Body of pancreas (tissue), 4 donors: ENCODE measurements at regions not wholly inside any gene's neighbourhood (a gene's known extent, or its start where the extent isn't known, plus 50 kb on each side); places are given as distances from the start of the nearest gene placed in this dataset.
"Not testable (repeated sequence)": the region's sequence is repeated elsewhere in the genome, so short reads cannot be mapped to it uniquely, and the experiment has no call there.

Source experiments
- ATAC-seq: fragments of 150-250 bp; one replicate; pipeline ENCODE4 v1.9.1; 2016
- DNase-seq, 4 donors: peaks; one replicate each; pipeline ENCODE4 v3.0.0-alpha.2; 2019
- H3K27ac ChIP-seq, 4 donors: fragments of 200-600 bp; sonication (generic); 1 replicate in 3 of 4; 2 replicates in 1 of 4; pipeline versions ENCODE4 v1.5.1 to v1.6.1; 2016 to 2019; ENCODE audit warnings: mild to moderate bottlenecking in 1 of 4, mixed read lengths in 1 of 4, moderate library complexity in 1 of 4
- H3K27me3 ChIP-seq, 2 donors: fragments of 200-600 bp; sonication (generic); one replicate each; pipeline ENCODE4 v1.6.0; 2016; ENCODE audit warnings: mild to moderate bottlenecking in 1 of 2
- H3K36me3 ChIP-seq, 2 donors: fragments of 200-600 bp; sonication (generic); replicated peaks in 1 of 2; 2 replicates each; pipeline ENCODE4 v1.5.1; 2016; ENCODE audit warnings: low read depth in 2 of 2; ENCODE audit not compliant: insufficient read depth in 1 of 2
- H3K4me1 ChIP-seq: fragments of 200-600 bp; sonication (generic); one replicate; pipeline ENCODE4 v1.6.0; 2016
- H3K4me3 ChIP-seq, 2 donors: fragments of 200-600 bp; sonication (generic); 1 replicate in 1 of 2; 2 replicates in 1 of 2; pipeline ENCODE4 v1.5.1; 2016 to 2019
- H3K9me3 ChIP-seq, 3 donors: fragments of 200-600 bp; sonication (generic); 1 replicate in 2 of 3; 2 replicates in 1 of 3; pipeline ENCODE4 v1.5.1; 2016
- POLR2A ChIP-seq, 3 donors: fragments of 450-650 bp; IDR thresholded peaks; one replicate each; pipeline ENCODE4 v1.6.1; 2016; ENCODE audit warnings: antibody characterized with exemption in 3 of 3, mild to moderate bottlenecking in 2 of 3
- WGBS, 2 donors: methylation state at CpG; one replicate each; pipeline ENCODE4 v1.1.5; 2017; 5-methylcytosine and 5-hydroxymethylcytosine counted together
- intact Hi-C: fragments of 100-400 bp; cut with DNase I; formaldehyde crosslinking; loops from one replicate; pipeline ENCODE4 v1.15.1; 2023
- TF ChIP-seq, protein P1 (sequence below), 7 experiments: fragments of 450-650 bp in 4 of 7; fragments of 200-600 bp in 3 of 7; sonication (generic) in 3 of 7; IDR thresholded peaks; one replicate each; pipeline ENCODE4 v1.5.1; 2016 to 2019; ENCODE audit warnings: antibody characterized with exemption in 7 of 7

DNA sequence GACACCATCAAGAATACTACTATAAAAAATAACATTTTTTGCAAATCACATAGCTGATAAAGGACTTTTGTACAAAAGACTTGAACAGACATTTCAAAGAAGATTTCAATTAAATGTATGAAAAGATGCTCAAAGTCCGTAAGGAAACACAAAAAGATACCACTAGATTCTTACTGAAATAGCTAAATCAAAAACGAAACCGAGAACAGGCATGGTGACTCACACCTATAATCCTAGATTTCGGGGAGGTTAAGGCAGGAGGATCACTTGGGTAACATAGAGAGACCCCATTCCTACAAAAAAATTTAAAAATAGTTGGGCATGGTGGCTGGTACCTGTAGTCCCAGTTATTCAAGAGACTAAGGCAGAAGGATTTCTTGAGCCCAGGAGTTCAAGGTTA lies 520.2 kb upstream of the GRM3 start:
- 65 to 70% methylated on average over 4 of the region's 4 CpGs for WGBS, 2 donors
- H3K4me3 ChIP-seq = no peak overlapping the region
- no peaks in the 10 kb centered on the region for H3K36me3 ChIP-seq
- intact Hi-C loops = no loop called here
- H3K4me1 ChIP-seq = no peaks in the 10 kb centered on the region
- no peaks in the 10 kb centered on the region for H3K27me3 ChIP-seq
- no peak for TF ChIP-seq POLR2A (IDR thresholded peaks at IDR 0.05)
- TF ChIP-seq, protein P1, sequence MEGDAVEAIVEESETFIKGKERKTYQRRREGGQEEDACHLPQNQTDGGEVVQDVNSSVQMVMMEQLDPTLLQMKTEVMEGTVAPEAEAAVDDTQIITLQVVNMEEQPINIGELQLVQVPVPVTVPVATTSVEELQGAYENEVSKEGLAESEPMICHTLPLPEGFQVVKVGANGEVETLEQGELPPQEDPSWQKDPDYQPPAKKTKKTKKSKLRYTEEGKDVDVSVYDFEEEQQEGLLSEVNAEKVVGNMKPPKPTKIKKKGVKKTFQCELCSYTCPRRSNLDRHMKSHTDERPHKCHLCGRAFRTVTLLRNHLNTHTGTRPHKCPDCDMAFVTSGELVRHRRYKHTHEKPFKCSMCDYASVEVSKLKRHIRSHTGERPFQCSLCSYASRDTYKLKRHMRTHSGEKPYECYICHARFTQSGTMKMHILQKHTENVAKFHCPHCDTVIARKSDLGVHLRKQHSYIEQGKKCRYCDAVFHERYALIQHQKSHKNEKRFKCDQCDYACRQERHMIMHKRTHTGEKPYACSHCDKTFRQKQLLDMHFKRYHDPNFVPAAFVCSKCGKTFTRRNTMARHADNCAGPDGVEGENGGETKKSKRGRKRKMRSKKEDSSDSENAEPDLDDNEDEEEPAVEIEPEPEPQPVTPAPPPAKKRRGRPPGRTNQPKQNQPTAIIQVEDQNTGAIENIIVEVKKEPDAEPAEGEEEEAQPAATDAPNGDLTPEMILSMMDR (IDR thresholded peaks at IDR 0.05) = no peak
- DNase-seq (no peak), ATAC-seq (no peak)
- H3K9me3 ChIP-seq = no peaks in the 10 kb centered on the region
- H3K27ac ChIP-seq = no peak overlapping the region

DNA sequence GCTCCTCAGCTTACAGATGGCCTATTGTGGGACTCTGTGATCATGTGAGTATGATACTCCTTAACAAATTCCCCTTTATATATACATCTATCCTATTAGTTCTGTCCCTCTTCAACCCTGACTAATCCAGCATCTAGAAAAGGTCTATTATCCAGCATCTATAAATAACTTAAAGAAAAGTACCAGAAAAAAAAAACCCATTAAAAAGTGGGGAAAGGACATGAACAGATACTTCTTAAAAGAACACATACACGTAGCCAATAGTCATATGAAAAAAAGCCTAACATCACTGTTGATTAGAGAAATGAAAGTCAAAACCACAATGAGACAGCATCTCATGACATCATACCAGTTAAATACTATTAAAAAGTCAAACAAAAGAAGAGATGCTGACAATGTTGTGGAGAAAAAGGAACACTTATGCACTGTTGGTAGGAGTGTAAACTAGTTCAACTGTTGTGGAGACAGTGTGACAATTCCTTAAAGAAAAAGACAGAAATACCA lies 549.5 kb upstream of the GRM3 start:
- Histone ChIP-seq H3K36me3 (no peaks in the 10 kb centered on the region), H3K4me1 (no peaks in the 10 kb centered on the region), H3K27me3 (no peaks in the 10 kb centered on the region), H3K9me3 (no peaks in the 10 kb centered on the region), H3K27ac (no peak overlapping the region), H3K4me3 (no peak overlapping the region)
- TF ChIP-seq, protein P1 (IDR thresholded peaks at IDR 0.05) = no peak
- no peak for TF ChIP-seq POLR2A (IDR thresholded peaks at IDR 0.05)
- 23 to 37% methylated on average over 1 of the region's 1 CpG for WGBS, 2 donors
- intact Hi-C loops = no loop called here
- DNase-seq (no peak), ATAC-seq (no peak)

DNA sequence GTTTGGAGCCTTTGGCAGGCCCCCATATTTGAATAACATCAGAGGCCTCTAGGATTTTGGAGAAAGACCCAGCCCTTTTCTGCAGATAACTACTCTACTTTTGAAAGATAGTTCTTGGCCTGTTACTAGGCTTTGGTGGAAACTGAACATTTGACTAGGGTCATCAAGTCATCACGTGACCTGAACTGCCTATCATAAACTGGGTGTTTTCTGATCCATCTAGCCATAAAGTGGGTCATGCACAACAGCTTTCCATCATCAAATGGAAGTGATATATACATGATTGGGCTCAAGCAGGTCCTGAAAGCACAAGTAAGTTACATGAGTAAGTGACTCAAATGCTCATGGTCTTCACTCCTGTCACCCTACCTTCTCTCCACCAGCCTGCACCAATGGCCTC lies 552.3 kb upstream of the GRM3 start:
- intact Hi-C loops = no loop called here

DNA sequence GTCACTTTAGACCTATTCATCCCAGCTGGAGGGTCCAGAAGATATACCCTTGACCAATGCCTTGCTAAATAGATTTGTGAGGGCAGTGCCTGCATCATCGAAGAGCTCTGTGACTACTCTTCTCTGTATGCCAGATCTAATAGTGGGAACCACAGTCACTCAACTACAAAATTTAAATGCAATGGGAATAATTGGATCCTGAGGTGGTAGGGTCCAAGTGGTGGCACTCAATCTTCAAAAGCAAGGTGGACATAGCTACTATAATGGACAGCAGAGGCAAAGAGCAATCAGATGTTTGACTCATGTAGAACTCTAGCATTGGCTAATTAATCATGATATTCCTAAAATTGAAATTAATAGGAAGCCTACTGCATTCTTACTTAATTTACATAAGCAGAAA lies 554.3 kb upstream of the GRM3 start:
- Histone ChIP-seq H3K4me3 (no peak overlapping the region), H3K9me3 (no peaks in the 10 kb centered on the region), H3K27ac (no peak overlapping the region), H3K27me3 (no peaks in the 10 kb centered on the region), H3K4me1 (no peaks in the 10 kb centered on the region), H3K36me3 (no peaks in the 10 kb centered on the region)
- intact Hi-C loops = no loop called here
- ATAC-seq (no peak), DNase-seq (no peak)
- 60 to 79% methylated on average over 1 of the region's 1 CpG for WGBS, 2 donors
- TF ChIP-seq POLR2A (IDR thresholded peaks at IDR 0.05) = no peak
- TF ChIP-seq, protein P1 (IDR thresholded peaks at IDR 0.05) = no peak

More for the DNA sequence above, 552.3 kb upstream of the GRM3 start:
- H3K27ac ChIP-seq = no peak overlapping the region
- no peaks in the 10 kb centered on the region for H3K36me3 ChIP-seq
- DNase-seq (no peak), ATAC-seq (no peak)
- TF ChIP-seq, protein P1 (IDR thresholded peaks at IDR 0.05) = no peak
- no peak for TF ChIP-seq POLR2A (IDR thresholded peaks at IDR 0.05)
- H3K27me3 ChIP-seq = no peaks in the 10 kb centered on the region
- no peak overlapping the region for H3K4me3 ChIP-seq
- H3K4me1 ChIP-seq = no peaks in the 10 kb centered on the region
- WGBS, 2 donors = 27 to 33% methylated on average over 1 of the region's 1 CpG
- H3K9me3 ChIP-seq = no peaks in the 10 kb centered on the region

DNA sequence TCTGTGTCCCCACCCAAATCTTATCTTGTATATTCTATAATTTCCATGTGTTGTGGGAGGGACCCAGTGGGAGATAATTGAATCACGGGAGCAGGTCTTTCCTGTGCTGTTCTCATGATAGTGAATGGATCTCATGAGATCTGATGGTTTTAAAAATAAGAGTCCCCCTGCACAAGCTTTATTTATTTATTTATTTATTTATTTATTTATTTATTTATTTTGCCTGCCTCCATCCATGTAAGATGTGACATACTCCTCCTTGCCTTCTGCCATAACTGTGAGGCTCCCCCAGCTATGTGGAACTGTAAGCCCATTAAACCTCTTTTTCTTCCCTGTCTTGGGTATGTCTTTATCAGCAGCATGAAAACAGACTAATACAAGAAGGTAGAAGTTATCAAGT lies 579.1 kb upstream of the GRM3 start:
- H3K4me3 ChIP-seq, H3K27ac ChIP-seq, DNase-seq, H3K36me3 ChIP-seq, ATAC-seq, H3K9me3 ChIP-seq, H3K27me3 ChIP-seq, H3K4me1 ChIP-seq, intact Hi-C loops: not testable (repeated sequence)
- WGBS, 2 donors = 61 to 69% methylated on average over 1 of the region's 1 CpG
